ENCODE measurements at regions not wholly inside any gene's neighbourhood (a gene's known extent, or its start where the extent isn't known, plus 50 kb on each side); places are given as distances from the start of the nearest gene placed in this dataset.

GRCh38 chr10:37701781-37702493 is 155.5 kb downstream of the ZNF248 start:
- Histone ChIP-seq H3K27me3 (no peaks in the 10 kb centered on the region), H3K27ac (no peak overlapping the region), H3K9me3 (peaks cover 0 to 30% (median 18%) of the 10 kb centered on the region in 3 donors), H3K4me1 (no peaks in the 10 kb centered on the region), H3K4me3 (no peak overlapping the region), H3K36me3 (no peaks in the 10 kb centered on the region)
- TF ChIP-seq POLR2A (IDR thresholded peaks at IDR 0.05): no peak
- TF ChIP-seq, protein P1, sequence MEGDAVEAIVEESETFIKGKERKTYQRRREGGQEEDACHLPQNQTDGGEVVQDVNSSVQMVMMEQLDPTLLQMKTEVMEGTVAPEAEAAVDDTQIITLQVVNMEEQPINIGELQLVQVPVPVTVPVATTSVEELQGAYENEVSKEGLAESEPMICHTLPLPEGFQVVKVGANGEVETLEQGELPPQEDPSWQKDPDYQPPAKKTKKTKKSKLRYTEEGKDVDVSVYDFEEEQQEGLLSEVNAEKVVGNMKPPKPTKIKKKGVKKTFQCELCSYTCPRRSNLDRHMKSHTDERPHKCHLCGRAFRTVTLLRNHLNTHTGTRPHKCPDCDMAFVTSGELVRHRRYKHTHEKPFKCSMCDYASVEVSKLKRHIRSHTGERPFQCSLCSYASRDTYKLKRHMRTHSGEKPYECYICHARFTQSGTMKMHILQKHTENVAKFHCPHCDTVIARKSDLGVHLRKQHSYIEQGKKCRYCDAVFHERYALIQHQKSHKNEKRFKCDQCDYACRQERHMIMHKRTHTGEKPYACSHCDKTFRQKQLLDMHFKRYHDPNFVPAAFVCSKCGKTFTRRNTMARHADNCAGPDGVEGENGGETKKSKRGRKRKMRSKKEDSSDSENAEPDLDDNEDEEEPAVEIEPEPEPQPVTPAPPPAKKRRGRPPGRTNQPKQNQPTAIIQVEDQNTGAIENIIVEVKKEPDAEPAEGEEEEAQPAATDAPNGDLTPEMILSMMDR (IDR thresholded peaks at IDR 0.05): no peak
- WGBS, 2 donors: 77 to 85% methylated on average over 14 to 15 of the region's 16 CpGs
- intact Hi-C loops (cut with DNase I): no loop called here
- no peak for DNase-seq

DNA sequence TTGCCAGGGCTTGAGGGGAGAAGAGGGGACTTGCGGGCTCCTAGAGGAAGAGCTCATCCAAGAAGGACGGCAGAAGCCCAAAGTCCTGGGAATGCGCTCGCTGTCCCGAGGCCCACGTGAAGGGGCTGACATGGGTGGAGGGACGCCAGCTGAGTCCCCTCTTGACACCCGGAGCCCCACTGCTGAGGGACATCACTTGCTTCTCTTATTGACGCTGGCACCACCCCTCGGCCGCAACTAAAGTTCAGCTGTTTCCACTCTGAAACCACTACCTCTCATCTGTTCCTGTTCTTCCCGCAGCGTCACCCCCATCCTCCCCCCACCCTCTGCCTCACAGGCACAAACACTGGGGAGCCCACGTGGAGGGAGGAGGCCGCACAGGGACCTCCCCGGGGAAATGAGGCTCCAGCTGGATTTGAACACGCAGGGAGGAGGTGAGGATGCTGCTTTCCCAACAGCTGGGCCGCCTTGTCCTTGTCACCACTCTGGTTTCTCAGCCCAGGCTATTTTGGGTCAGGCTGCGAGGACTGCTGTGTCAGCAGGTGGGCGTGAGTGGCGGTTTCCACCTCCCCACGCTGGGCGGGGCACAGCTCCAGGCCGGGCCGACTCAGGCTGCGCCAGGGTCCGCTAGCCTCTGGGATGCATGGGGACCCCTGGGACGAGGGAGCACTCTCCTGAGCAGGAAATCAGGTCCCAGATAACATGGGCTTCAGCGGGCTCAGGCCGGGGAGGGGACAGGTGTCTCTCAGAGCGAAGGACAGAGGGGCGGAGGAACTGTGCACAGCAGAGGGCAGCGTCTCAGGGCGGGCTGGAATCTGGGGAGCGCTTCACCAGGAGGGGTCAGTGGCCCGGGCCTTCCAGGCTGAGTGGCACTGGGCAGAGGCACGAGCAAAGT is 156.3 kb downstream of the ZNF248 start:
- WGBS, 2 donors: 86 to 89% methylated on average over 17 to 20 of the region's 37 CpGs
- TF ChIP-seq, protein P1 (IDR thresholded peaks at IDR 0.05): no peak
- TF ChIP-seq POLR2A (IDR thresholded peaks at IDR 0.05): no peak
- Histone ChIP-seq H3K27me3 (no peaks in the 10 kb centered on the region), H3K4me1 (no peaks in the 10 kb centered on the region), H3K4me3 (no peak overlapping the region), H3K27ac (no peak overlapping the region), H3K36me3 (no peaks in the 10 kb centered on the region), H3K9me3 (peaks cover 0 to 30% (median 18%) of the 10 kb centered on the region in 3 donors)
- intact Hi-C loops (cut with DNase I): no loop called here
- no peak for DNase-seq

GRCh38 chr10:37687581-37687980 is 169.8 kb downstream of the ZNF248 start:
- 51 to 55% methylated on average over 3 of the region's 3 CpGs for WGBS, 2 donors
- TF ChIP-seq POLR2A (IDR thresholded peaks at IDR 0.05): no peak
- TF ChIP-seq, protein P1 (IDR thresholded peaks at IDR 0.05): no peak
- H3K9me3 ChIP-seq: peaks cover 0 to 46% (median 7%) of the 10 kb centered on the region in 3 donors
- no peak overlapping the region for H3K4me3 ChIP-seq
- no peaks in the 10 kb centered on the region for H3K4me1 ChIP-seq
- DNase-seq: no peak
- intact Hi-C loops (cut with DNase I): no loop called here
- no peak overlapping the region for H3K27ac ChIP-seq
- no peaks in the 10 kb centered on the region for H3K27me3 ChIP-seq
- no peaks in the 10 kb centered on the region for H3K36me3 ChIP-seq

DNA sequence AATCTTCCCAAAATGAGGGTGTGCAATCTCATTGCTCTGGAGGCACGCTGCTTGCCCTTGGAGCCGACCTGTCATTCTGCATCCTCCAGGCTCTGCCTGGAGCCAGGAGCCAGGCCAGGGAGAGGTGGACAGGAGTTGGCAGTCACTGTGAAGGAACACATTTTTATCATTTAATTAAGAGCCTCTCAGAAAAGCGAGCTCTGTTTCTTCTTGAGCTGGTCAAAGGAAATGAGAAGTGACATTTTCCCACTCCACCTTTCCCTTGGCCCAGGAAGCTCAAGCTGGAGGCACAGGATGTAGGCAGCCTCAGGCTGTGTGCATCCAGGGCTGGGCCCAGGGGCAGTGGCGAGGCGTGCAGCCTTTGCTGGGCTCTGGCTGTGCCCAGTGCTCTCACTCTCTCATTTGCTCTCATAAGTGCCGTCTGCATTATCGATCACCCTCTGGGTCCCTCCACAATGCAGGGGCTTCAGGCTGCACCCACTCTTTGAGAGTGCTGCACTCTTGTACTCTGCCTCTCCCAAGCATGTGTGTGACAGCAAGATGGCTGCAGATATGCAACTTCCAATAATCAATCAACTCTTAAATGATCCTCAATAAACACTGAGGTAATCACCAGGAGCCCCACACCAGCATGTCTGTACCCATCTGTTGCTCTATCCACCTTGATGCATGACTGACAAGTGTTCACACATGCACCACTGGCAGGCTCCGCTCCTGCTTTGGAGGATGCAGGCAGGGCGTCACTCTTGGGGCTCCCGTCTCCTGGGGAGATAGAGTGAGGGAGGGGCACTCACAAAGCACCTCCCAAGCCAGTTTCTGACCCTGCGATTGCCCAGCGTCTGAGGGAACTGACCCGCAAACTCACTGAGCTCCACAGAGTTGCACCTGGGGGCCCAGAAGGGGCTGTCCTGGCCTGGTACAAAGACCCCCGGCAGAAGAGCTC is 171.4 kb downstream of the ZNF248 start:
- Histone ChIP-seq H3K4me3 (no peak overlapping the region), H3K36me3 (no peaks in the 10 kb centered on the region), H3K4me1 (no peaks in the 10 kb centered on the region), H3K9me3 (peaks cover 0 to 58% (median 14%) of the 10 kb centered on the region in 3 donors), H3K27me3 (no peaks in the 10 kb centered on the region), H3K27ac (no peak overlapping the region)
- DNase-seq: no peak
- TF ChIP-seq, protein P1 (IDR thresholded peaks at IDR 0.05): no peak
- no peak for TF ChIP-seq POLR2A (IDR thresholded peaks at IDR 0.05)
- intact Hi-C loops (cut with DNase I): no loop called here
- 49 to 60% methylated on average over 5 to 7 of the region's 14 CpGs for WGBS, 2 donors
